ENCODE measurements at regions not wholly inside any gene's neighbourhood (a gene's known extent, or its start where the extent isn't known, plus 50 kb on each side); places are given as distances from the start of the nearest gene placed in this dataset.
"Not testable (repeated sequence)": the region's sequence is repeated elsewhere in the genome, so short reads cannot be mapped to it uniquely, and the experiment has no call there.

GRCh38 chr15:31723019-31723418, 307.3 kb upstream of the CHRNA7 start:
- not testable (repeated sequence) for H3K4me1 Mint-ChIP-seq; H3K36me3 Mint-ChIP-seq (ENCODE audit: low read depth); H3K4me3 Mint-ChIP-seq; H3K27me3 Mint-ChIP-seq; H3K9me3 Mint-ChIP-seq; H3K27ac Mint-ChIP-seq; DNase-seq; ATAC-seq

- H3K4me3 Mint-ChIP-seq; DNase-seq; ATAC-seq; H3K27ac Mint-ChIP-seq; H3K36me3 Mint-ChIP-seq (ENCODE audit: low read depth); H3K9me3 Mint-ChIP-seq; H3K4me1 Mint-ChIP-seq: not testable (repeated sequence)
- peaks cover 14% of the 10 kb centered on the region for H3K27me3 Mint-ChIP-seq
Observed at GRCh38 chr15:31724903-31725302, 305.4 kb upstream of the CHRNA7 start.

- ATAC-seq; H3K36me3 Mint-ChIP-seq (ENCODE audit: low read depth); H3K9me3 Mint-ChIP-seq; H3K4me3 Mint-ChIP-seq; DNase-seq; H3K27ac Mint-ChIP-seq; H3K4me1 Mint-ChIP-seq: not testable (repeated sequence)
- peaks cover 14% of the 10 kb centered on the region for H3K27me3 Mint-ChIP-seq
Observed at GRCh38 chr15:31725619-31726018, 304.7 kb upstream of the CHRNA7 start.

GRCh38 chr15:31727612-31728011, 302.7 kb upstream of the CHRNA7 start:
- no peaks in the 10 kb centered on the region for H3K4me1 Mint-ChIP-seq
- no peak overlapping the region for H3K4me3 Mint-ChIP-seq
- H3K27ac Mint-ChIP-seq, result no peak overlapping the region
- no peaks in the 10 kb centered on the region for H3K9me3 Mint-ChIP-seq
- H3K27me3 Mint-ChIP-seq, result peaks cover 22% of the 10 kb centered on the region
- DNase-seq, result no peak
- no peaks in the 10 kb centered on the region for H3K36me3 Mint-ChIP-seq (ENCODE audit: low read depth)
- no peak for ATAC-seq

GRCh38 chr15:31732726-31733125, 297.6 kb upstream of the CHRNA7 start:
- no peak overlapping the region for H3K4me3 Mint-ChIP-seq
- H3K27ac Mint-ChIP-seq, result no peak overlapping the region
- DNase-seq (no peak), ATAC-seq (no peak)
- H3K27me3 Mint-ChIP-seq, result peaks cover 27% of the 10 kb centered on the region
- no peaks in the 10 kb centered on the region for H3K9me3 Mint-ChIP-seq
- H3K4me1 Mint-ChIP-seq, result no peaks in the 10 kb centered on the region
- H3K36me3 Mint-ChIP-seq (ENCODE audit: low read depth), result no peaks in the 10 kb centered on the region

- Mint-ChIP-seq H3K27me3 (peaks cover 27% of the 10 kb centered on the region), H3K27ac (no peak overlapping the region)
- ATAC-seq, result no peak
Observed at GRCh38 chr15:31733424-31733823, 296.9 kb upstream of the CHRNA7 start.

GRCh38 chr15:31740203-31740602, 290.1 kb upstream of the CHRNA7 start:
- H3K27me3 Mint-ChIP-seq, result peaks cover 7% of the 10 kb centered on the region
- no peak for ATAC-seq
- H3K36me3 Mint-ChIP-seq (ENCODE audit: low read depth), result no peaks in the 10 kb centered on the region
- H3K27ac Mint-ChIP-seq, result no peak overlapping the region
- H3K4me3 Mint-ChIP-seq, result no peak overlapping the region
- peaks cover 25% of the 10 kb centered on the region for H3K9me3 Mint-ChIP-seq
- no peaks in the 10 kb centered on the region for H3K4me1 Mint-ChIP-seq
- no peak for DNase-seq

More at GRCh38 chr15:31733424-31733823, 296.9 kb upstream of the CHRNA7 start:
- no peak for DNase-seq
- no peaks in the 10 kb centered on the region for H3K4me1 Mint-ChIP-seq
- H3K9me3 Mint-ChIP-seq, result peaks cover under 1% of the 10 kb centered on the region
- H3K36me3 Mint-ChIP-seq (ENCODE audit: low read depth), result no peaks in the 10 kb centered on the region
- H3K4me3 Mint-ChIP-seq, result no peak overlapping the region

GRCh38 chr15:31745841-31746240, 284.5 kb upstream of the CHRNA7 start:
- H3K4me1 Mint-ChIP-seq, result no peaks in the 10 kb centered on the region
- no peak for DNase-seq
- no peak overlapping the region for H3K4me3 Mint-ChIP-seq
- no peaks in the 10 kb centered on the region for H3K36me3 Mint-ChIP-seq (ENCODE audit: low read depth)
- H3K9me3 Mint-ChIP-seq, result peaks cover 20% of the 10 kb centered on the region
- peaks cover 2% of the 10 kb centered on the region for H3K27me3 Mint-ChIP-seq
- no peak overlapping the region for H3K27ac Mint-ChIP-seq
- ATAC-seq, result no peak

GRCh38 chr15:31752065-31752762, 278.1 kb upstream of the CHRNA7 start:
- peaks cover 5% of the 10 kb centered on the region for H3K9me3 Mint-ChIP-seq
- no peaks in the 10 kb centered on the region for H3K36me3 Mint-ChIP-seq (ENCODE audit: low read depth)
- H3K27me3 Mint-ChIP-seq, result peaks cover 9% of the 10 kb centered on the region
- H3K4me1 Mint-ChIP-seq, result no peaks in the 10 kb centered on the region
- no peak overlapping the region for H3K27ac Mint-ChIP-seq
- DNase-seq, result no peak
- no peak for ATAC-seq
- H3K4me3 Mint-ChIP-seq, result no peak overlapping the region

- DNase-seq, result no peak
- no peaks in the 10 kb centered on the region for H3K4me1 Mint-ChIP-seq
- no peaks in the 10 kb centered on the region for H3K36me3 Mint-ChIP-seq (ENCODE audit: low read depth)
- no peak overlapping the region for H3K27ac Mint-ChIP-seq
- ATAC-seq, result no peak
- H3K9me3 Mint-ChIP-seq, result peaks cover 5% of the 10 kb centered on the region
- no peak overlapping the region for H3K4me3 Mint-ChIP-seq
- peaks cover 9% of the 10 kb centered on the region for H3K27me3 Mint-ChIP-seq
Observed at GRCh38 chr15:31752905-31753304, 277.4 kb upstream of the CHRNA7 start.

GRCh38 chr15:31758126-31758525, 272.2 kb upstream of the CHRNA7 start:
- H3K36me3 Mint-ChIP-seq (ENCODE audit: low read depth), result no peaks in the 10 kb centered on the region
- peaks cover 20% of the 10 kb centered on the region for H3K27me3 Mint-ChIP-seq
- DNase-seq, result no peak
- H3K4me1 Mint-ChIP-seq, result no peaks in the 10 kb centered on the region
- no peak overlapping the region for H3K27ac Mint-ChIP-seq
- H3K9me3 Mint-ChIP-seq, result no peaks in the 10 kb centered on the region
- H3K4me3 Mint-ChIP-seq, result no peak overlapping the region
- ATAC-seq, result no peak

GRCh38 chr15:31768055-31768454, 262.3 kb upstream of the CHRNA7 start:
- DNase-seq (no peak), ATAC-seq (no peak)
- Mint-ChIP-seq H3K4me1 (no peaks in the 10 kb centered on the region), H3K27ac (no peak overlapping the region), H3K27me3 (peaks cover 2% of the 10 kb centered on the region), H3K9me3 (no peaks in the 10 kb centered on the region), H3K4me3 (no peak overlapping the region), H3K36me3 (ENCODE audit: low read depth) (no peaks in the 10 kb centered on the region)

GRCh38 chr15:31774045-31774444, 256.3 kb upstream of the CHRNA7 start:
- Mint-ChIP-seq H3K4me1 (no peaks in the 10 kb centered on the region), H3K9me3 (no peaks in the 10 kb centered on the region), H3K27ac (no peak overlapping the region), H3K36me3 (ENCODE audit: low read depth) (no peaks in the 10 kb centered on the region), H3K27me3 (peaks cover 2% of the 10 kb centered on the region), H3K4me3 (no peak overlapping the region)
- DNase-seq, result no peak
- ATAC-seq, result no peak

GRCh38 chr15:31776039-31776438, 254.3 kb upstream of the CHRNA7 start:
- DNase-seq, result no peak
- no peak for ATAC-seq
- H3K27ac Mint-ChIP-seq, result no peak overlapping the region
- no peaks in the 10 kb centered on the region for H3K36me3 Mint-ChIP-seq (ENCODE audit: low read depth)
- no peaks in the 10 kb centered on the region for H3K27me3 Mint-ChIP-seq
- no peak overlapping the region for H3K4me3 Mint-ChIP-seq
- no peaks in the 10 kb centered on the region for H3K9me3 Mint-ChIP-seq
- H3K4me1 Mint-ChIP-seq, result no peaks in the 10 kb centered on the region

GRCh38 chr15:31781261-31781660, 249.1 kb upstream of the CHRNA7 start:
- Mint-ChIP-seq H3K9me3 (no peaks in the 10 kb centered on the region), H3K27ac (no peak overlapping the region), H3K27me3 (no peaks in the 10 kb centered on the region), H3K4me3 (no peak overlapping the region), H3K4me1 (no peaks in the 10 kb centered on the region), H3K36me3 (ENCODE audit: low read depth) (no peaks in the 10 kb centered on the region)
- ATAC-seq, result no peak
- DNase-seq, result no peak

Measured in activated naive CD8-positive, alpha-beta T cell treated with anti-CD3 and anti-CD28 coated beads, Interleukin-2, amount 50 U/mL, for 24 hours (primary cell).